Uterus (tissue), 3 donors: ENCODE measurements at regions not wholly inside any gene's neighbourhood (a gene's known extent, or its start where the extent isn't known, plus 50 kb on each side); places are given as distances from the start of the nearest gene placed in this dataset.
"Not testable (repeated sequence)": the region's sequence is repeated elsewhere in the genome, so short reads cannot be mapped to it uniquely, and the experiment has no call there.

Source experiments
- DNase-seq, 2 donors: peaks; one replicate each; pipeline ENCODE4 v3.0.0-alpha.2; 2019 to 2020
- H3K27ac ChIP-seq, 2 donors: fragments of 200-600 bp; sonication (generic); 1 replicate in 1 of 2; 2 replicates in 1 of 2; pipeline ENCODE4 v1.5.1; 2016 to 2018
- H3K27me3 ChIP-seq, 2 donors: fragments of 200-600 bp; sonication (generic); one replicate each; pipeline ENCODE4 v1.5.1; 2018 to 2019; ENCODE audit warnings: control low read depth in 1 of 2
- H3K36me3 ChIP-seq, 2 donors: fragments of 200-600 bp; sonication (generic); one replicate each; pipeline ENCODE4 v1.5.1; 2019; ENCODE audit warnings: control low read depth in 1 of 2
- H3K4me1 ChIP-seq, 2 donors: fragments of 200-600 bp; sonication (generic); one replicate each; pipeline ENCODE4 v1.5.1; 2018 to 2019; ENCODE audit warnings: control low read depth in 1 of 2
- H3K4me3 ChIP-seq, 2 donors: fragments of 200-600 bp; sonication (generic); 1 replicate in 1 of 2; 2 replicates in 1 of 2; pipeline ENCODE4 v1.5.1; 2018 to 2019; ENCODE audit warnings: mild to moderate bottlenecking in 1 of 2
- H3K9me3 ChIP-seq, 2 donors: fragments of 200-600 bp; sonication (generic); one replicate each; pipeline ENCODE4 v1.5.1; 2019; ENCODE audit warnings: control low read depth in 1 of 2
- CTCF ChIP-seq, 4 experiments: fragments of 200-600 bp in 2 of 4; fragments of 450-650 bp in 2 of 4; sonication (generic) in 2 of 4; IDR thresholded peaks; one replicate each; pipeline ENCODE4 v1.5.1; 2016 to 2019; ENCODE audit warnings: antibody characterized with exemption in 4 of 4, mild to moderate bottlenecking in 2 of 4, moderate library complexity in 1 of 4
- POLR2A ChIP-seq, 2 donors: fragments of 450-650 bp; IDR thresholded peaks; one replicate each; pipeline ENCODE4 v1.6.1; 2016; ENCODE audit warnings: antibody characterized with exemption in 2 of 2, mild to moderate bottlenecking in 1 of 2, moderate library complexity in 1 of 2
- intact Hi-C: fragments of 100-400 bp; cut with DNase I; formaldehyde crosslinking; loops from one replicate; pipeline ENCODE4 v1.15.1; 2023; ENCODE audit warnings: low total_unique reads
- donor health status: DM: yes; HTN: yes; CAD: no.

DNA sequence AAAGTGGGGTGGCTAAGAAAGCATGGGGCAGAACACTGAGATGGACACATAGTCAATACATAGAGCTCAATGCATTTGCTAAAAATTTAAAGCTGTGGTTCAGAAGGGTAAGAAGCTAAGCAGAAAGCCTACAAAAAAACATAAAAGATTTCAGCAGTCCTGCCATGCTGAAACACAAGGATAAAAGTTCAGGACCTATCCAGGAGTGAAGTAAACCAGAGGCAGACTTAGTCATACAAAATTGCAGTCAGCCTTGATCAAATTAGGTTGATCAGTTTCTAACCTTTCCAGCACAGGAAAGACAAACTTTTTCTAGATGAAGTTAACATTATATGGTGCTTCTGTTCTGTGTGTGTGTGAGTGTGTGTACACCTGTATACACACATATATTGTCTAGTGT lies 120.8 kb upstream of the RBMS1 start:
- Histone ChIP-seq H3K27ac (no peak overlapping the region), H3K4me3 (no peak overlapping the region), H3K4me1 (no peaks in the 10 kb centered on the region), H3K9me3 (no peaks in the 10 kb centered on the region), H3K27me3 (no peaks in the 10 kb centered on the region), H3K36me3 (no peaks in the 10 kb centered on the region)
- intact Hi-C loops = no loop called here
- DNase-seq = no peak
- TF ChIP-seq CTCF (IDR thresholded peaks at IDR 0.05) (no peak), POLR2A (IDR thresholded peaks at IDR 0.05) (no peak)

- Histone ChIP-seq H3K27ac (no peak overlapping the region), H3K9me3 (no peaks in the 10 kb centered on the region), H3K27me3 (no peaks in the 10 kb centered on the region), H3K36me3 (no peaks in the 10 kb centered on the region), H3K4me1 (no peaks in the 10 kb centered on the region), H3K4me3 (no peak overlapping the region)
- intact Hi-C loops = no loop called here
- no peak for DNase-seq
- TF ChIP-seq POLR2A (IDR thresholded peaks at IDR 0.05) (no peak), CTCF (IDR thresholded peaks at IDR 0.05) (no peak)
Observed at GRCh38 chr2:160615706-160616105, 122.1 kb upstream of the RBMS1 start.

DNA sequence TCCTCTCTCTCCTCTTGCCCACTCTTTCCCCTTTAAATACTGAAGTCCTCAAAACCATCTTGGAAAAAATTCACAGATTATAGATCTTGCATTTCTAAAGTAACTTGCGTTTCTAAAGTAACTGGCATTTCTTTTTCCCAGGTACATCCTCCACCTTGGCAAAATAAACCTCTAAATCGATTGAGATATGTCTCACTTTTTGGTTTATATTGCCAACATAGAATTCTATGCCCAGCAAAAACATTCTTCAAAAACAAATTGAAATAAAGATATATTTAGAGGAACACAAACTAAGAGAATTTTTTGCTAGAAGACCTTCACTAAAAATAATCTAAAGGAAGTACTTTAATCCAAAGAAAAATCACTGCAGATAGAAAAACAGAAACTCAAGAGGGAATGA lies 122.5 kb upstream of the RBMS1 start:
- Histone ChIP-seq H3K27me3 (no peaks in the 10 kb centered on the region), H3K4me3 (no peak overlapping the region), H3K9me3 (no peaks in the 10 kb centered on the region), H3K36me3 (no peaks in the 10 kb centered on the region), H3K4me1 (no peaks in the 10 kb centered on the region), H3K27ac (no peak overlapping the region)
- no peak for TF ChIP-seq CTCF (IDR thresholded peaks at IDR 0.05)
- no peak for DNase-seq
- intact Hi-C loops = no loop called here

DNA sequence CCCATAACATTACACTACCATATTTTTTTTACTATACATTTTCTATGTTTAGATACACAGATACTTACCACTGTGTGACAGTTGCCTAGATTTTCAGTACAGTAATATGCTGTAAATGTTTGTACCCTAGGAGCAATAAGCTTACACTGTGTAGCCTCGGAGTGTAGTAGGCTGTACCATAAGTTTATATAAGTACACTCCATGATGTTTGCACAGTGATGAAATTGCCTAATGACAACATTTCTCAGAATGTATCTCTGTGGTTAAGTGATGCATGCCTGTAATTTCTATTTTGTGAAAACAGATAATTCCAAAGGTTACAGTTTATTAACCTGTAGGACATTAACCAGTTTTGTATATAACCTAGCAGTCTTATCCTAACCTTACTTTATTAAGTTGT lies 128.1 kb upstream of the RBMS1 start:
- Histone ChIP-seq H3K27me3 (no peaks in the 10 kb centered on the region), H3K4me1 (no peaks in the 10 kb centered on the region), H3K27ac (no peak overlapping the region), H3K9me3 (no peaks in the 10 kb centered on the region), H3K36me3 (no peaks in the 10 kb centered on the region), H3K4me3 (no peak overlapping the region)
- TF ChIP-seq CTCF (IDR thresholded peaks at IDR 0.05) (no peak), POLR2A (IDR thresholded peaks at IDR 0.05) (no peak)
- intact Hi-C loops = no loop called here
- no peak for DNase-seq

DNA sequence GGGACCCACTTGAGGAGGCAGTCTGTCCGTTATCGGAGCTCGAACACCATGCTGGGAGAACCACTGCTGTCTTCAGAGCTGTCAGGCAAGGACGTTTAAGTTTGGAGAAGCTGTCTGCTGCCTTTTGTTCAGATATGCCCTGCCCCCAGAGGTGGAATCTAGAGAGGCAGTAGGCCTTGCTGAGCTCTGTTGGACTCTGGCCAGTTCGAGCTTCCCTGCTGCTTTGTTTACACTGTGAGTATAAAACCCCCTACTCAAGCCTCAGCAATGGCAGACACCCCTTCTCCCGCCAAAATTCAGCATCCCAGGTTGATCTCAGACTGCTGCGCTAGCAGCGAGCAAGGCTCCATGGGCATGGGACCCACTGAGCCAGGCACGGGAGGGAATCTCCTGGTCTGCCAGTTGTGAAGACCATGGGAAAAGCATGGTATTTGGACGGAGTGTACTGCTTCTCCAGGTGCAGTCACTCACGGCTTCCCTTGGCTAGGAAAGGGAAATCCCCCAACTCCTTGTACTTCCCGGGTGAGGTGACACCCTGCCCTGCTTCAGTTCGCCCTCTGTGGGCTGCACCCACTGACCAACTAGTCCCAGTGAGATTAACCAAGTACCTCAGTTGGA lies 134.5 kb upstream of the RBMS1 start:
- H3K4me1 ChIP-seq, intact Hi-C loops, H3K27ac ChIP-seq, H3K4me3 ChIP-seq, H3K27me3 ChIP-seq, H3K36me3 ChIP-seq, H3K9me3 ChIP-seq, DNase-seq: not testable (repeated sequence)

GRCh38 chr2:160628811-160629210 lies 135.2 kb upstream of the RBMS1 start:
- intact Hi-C loops = no loop called here
- TF ChIP-seq CTCF (IDR thresholded peaks at IDR 0.05) = no peak
- no peak for TF ChIP-seq POLR2A (IDR thresholded peaks at IDR 0.05)
- no peaks in the 10 kb centered on the region for H3K36me3 ChIP-seq

More at GRCh38 chr2:160628811-160629210, 135.2 kb upstream of the RBMS1 start:
- Histone ChIP-seq H3K9me3 (no peaks in the 10 kb centered on the region), H3K27me3 (no peaks in the 10 kb centered on the region), H3K4me3 (no peak overlapping the region), H3K27ac (no peak overlapping the region), H3K4me1 (no peaks in the 10 kb centered on the region)
- no peak for DNase-seq
